K562 (cell line): ENCODE measurements at regions not wholly inside any gene's neighbourhood (a gene's known extent, or its start where the extent isn't known, plus 50 kb on each side); places are given as distances from the start of the nearest gene placed in this dataset.

Experiments
- CHD2 ChIP-seq: IDR thresholded peaks from 2 replicates; pipeline ENCODE4 v1.6.1; 2011; ENCODE audit warnings: low read depth, low read length
- GABPB2 ChIP-seq: fragments of 250-450 bp; sonication (Bioruptor Pico); conservative IDR thresholded peaks from 2 replicates; pipeline ENCODE4 v1.5.1; 2021; ENCODE audit warnings: mild to moderate bottlenecking
- POLR2AphosphoS5 ChIP-seq: IDR thresholded peaks from 2 replicates; pipeline ENCODE4 v1.6.1; 2011; ENCODE audit warnings: mild to moderate bottlenecking, low read depth, low read length, moderate library complexity; ENCODE audit not compliant: control insufficient read depth, insufficient read depth
- TBP ChIP-seq: optimal IDR thresholded peaks from 2 replicates; pipeline ENCODE3; 2011; ENCODE audit warnings: low read depth, low read length, improper control_type of control experiment
- ZBED1 ChIP-seq: IDR thresholded peaks from 2 replicates; pipeline ENCODE4 v1.6.1; 2014
- TF ChIP-seq, protein P1 (sequence below): fragments of 450-650 bp; IDR thresholded peaks from one replicate; pipeline ENCODE4 v1.6.1; 2018; ENCODE audit warnings: mild to moderate bottlenecking, moderate library complexity; ENCODE audit not compliant: partially characterized antibody
- TF ChIP-seq, protein P2 (sequence below): sonication (generic); formaldehyde crosslinking; IDR thresholded peaks from 2 replicates; pipeline ENCODE4 v1.4.0; 2020; ENCODE audit warnings: mild to moderate bottlenecking, missing genetic modification reagents

DNA sequence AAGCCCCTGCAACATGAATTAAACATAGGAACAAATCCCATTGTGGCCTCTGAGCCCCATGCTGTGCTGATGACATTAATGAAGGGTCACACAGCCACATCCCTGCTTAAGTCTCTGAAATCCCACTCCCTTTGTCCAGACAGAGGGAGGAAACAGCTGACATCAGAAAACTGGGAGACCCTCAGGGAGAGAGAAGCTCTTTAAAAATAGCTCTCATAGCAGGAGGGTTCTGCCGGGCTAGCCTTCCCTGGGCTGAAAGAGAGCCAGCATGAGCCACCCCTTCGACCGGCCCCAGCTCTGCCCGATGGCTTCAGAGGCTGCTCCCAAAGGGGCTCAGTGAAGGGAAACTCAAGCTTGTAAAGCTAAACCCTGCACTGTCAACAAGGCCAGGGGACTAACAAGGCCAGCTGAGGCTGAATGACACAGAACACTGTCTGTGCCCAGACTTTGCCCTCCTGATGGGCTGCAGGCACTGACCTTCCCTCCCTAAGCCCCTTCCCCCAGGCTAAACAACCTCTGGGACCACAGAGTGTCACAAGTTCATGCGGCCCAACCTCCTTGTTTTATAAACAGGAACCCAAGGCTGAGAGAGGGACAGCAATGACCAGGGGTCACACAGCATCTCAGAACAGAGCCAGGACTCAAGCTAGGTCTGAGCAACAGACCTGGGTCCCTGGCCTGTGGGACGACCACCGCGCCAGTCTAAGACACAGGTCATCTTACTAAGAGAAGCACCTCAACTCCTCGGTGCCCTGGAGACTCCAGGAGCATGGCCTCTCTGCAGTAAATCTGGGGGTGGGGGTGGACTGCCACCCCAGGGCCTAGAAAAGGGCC lies 163.8 kb downstream of the CHST1 start:
- TF ChIP-seq, protein P1, sequence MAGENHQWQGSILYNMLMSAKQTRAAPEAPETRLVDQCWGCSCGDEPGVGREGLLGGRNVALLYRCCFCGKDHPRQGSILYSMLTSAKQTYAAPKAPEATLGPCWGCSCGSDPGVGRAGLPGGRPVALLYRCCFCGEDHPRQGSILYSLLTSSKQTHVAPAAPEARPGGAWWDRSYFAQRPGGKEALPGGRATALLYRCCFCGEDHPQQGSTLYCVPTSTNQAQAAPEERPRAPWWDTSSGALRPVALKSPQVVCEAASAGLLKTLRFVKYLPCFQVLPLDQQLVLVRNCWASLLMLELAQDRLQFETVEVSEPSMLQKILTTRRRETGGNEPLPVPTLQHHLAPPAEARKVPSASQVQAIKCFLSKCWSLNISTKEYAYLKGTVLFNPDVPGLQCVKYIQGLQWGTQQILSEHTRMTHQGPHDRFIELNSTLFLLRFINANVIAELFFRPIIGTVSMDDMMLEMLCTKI: no peak
- TF ChIP-seq, protein P2, sequence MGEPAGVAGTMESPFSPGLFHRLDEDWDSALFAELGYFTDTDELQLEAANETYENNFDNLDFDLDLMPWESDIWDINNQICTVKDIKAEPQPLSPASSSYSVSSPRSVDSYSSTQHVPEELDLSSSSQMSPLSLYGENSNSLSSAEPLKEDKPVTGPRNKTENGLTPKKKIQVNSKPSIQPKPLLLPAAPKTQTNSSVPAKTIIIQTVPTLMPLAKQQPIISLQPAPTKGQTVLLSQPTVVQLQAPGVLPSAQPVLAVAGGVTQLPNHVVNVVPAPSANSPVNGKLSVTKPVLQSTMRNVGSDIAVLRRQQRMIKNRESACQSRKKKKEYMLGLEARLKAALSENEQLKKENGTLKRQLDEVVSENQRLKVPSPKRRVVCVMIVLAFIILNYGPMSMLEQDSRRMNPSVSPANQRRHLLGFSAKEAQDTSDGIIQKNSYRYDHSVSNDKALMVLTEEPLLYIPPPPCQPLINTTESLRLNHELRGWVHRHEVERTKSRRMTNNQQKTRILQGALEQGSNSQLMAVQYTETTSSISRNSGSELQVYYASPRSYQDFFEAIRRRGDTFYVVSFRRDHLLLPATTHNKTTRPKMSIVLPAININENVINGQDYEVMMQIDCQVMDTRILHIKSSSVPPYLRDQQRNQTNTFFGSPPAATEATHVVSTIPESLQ: no peak
- TF ChIP-seq ZBED1: no peak
- TF ChIP-seq POLR2AphosphoS5: no peak
- no peak for TF ChIP-seq GABPB2 (CRISPR knock-in tag)
- TF ChIP-seq CHD2: no peak
- TF ChIP-seq TBP: no peak
